IMR-90 (cell line): ENCODE measurements at regions not wholly inside any gene's neighbourhood (a gene's known extent, or its start where the extent isn't known, plus 50 kb on each side); places are given as distances from the start of the nearest gene placed in this dataset.

Experiments
- ATAC-seq: fragments of 200-7000 bp; cut with Tn5 transposase; 2 replicates; pipeline ENCODE4 v1.9.1; 2020; ENCODE audit warnings: low read depth, mild to moderate bottlenecking, moderate library complexity
- BruUV-seq: library from RNA; stranded (reverse); fragments of 400-500 nt; replicated peaks from 2 replicates; lab custom pipeline; 2021; lab: Mats Ljungman, UMichigan
- CTCF ChIA-PET: fragments of 300-600 bp; formaldehyde crosslinking; extraction: SDS; loops from one replicate; lab custom pipeline; 2021; ENCODE audit warnings: antibody characterized with exemption; lab: Yijun Ruan, JAX
- POLR2A ChIA-PET: fragments of 300-600 bp; sonication (Branson Sonifier 250); formaldehyde crosslinking; loops from one replicate; lab custom pipeline; 2022; ENCODE audit warnings: antibody characterized with exemption; ENCODE audit not compliant: unreplicated experiment; lab: Charles Lee
- DNase-seq: peaks from one replicate; pipeline ENCODE4 v3.0.0; 2013
- H2AFZ ChIP-seq: replicated peaks from 2 replicates; pipeline ENCODE3; 2013; ENCODE audit warnings: low read length, mild to moderate bottlenecking; ENCODE audit not compliant: poor library complexity
- H2AK5ac ChIP-seq: 2 replicates; pipeline ENCODE4 v1.6.1; 2013; ENCODE audit warnings: low read depth, low read length, inconsistent platforms
- H2AK9ac ChIP-seq: replicated peaks from 2 replicates; pipeline ENCODE3; 2013; ENCODE audit warnings: mild to moderate bottlenecking, low read depth, low read length, moderate library complexity; ENCODE audit not compliant: poor library complexity
- H2BK120ac ChIP-seq: 2 replicates; pipeline ENCODE4 v1.6.1; 2013; ENCODE audit warnings: low read depth, low read length, inconsistent platforms
- H2BK15ac ChIP-seq: 3 replicates; pipeline ENCODE4 v1.6.1; 2013; ENCODE audit warnings: low read depth, low read length, inconsistent platforms
- H2BK20ac ChIP-seq: 2 replicates; pipeline ENCODE4 v1.6.1; 2013; ENCODE audit warnings: low read depth, mild to moderate bottlenecking, inconsistent platforms, low read length, moderate library complexity
- H2BK5ac ChIP-seq: 2 replicates; pipeline ENCODE4 v1.6.1; 2013; ENCODE audit warnings: mild to moderate bottlenecking, low read depth, low read length, inconsistent platforms; ENCODE audit not compliant: poor library complexity, severe bottlenecking
- H3K14ac ChIP-seq: replicated peaks from 2 replicates; pipeline ENCODE4 v1.6.1; 2013; ENCODE audit warnings: low read depth, low read length, inconsistent platforms
- H3K18ac ChIP-seq: 2 replicates; pipeline ENCODE4 v1.6.1; 2013; ENCODE audit warnings: low read depth, low read length, control low read depth
- H3K23ac ChIP-seq: 2 replicates; pipeline ENCODE4 v1.6.1; 2013; ENCODE audit warnings: low read depth, low read length, inconsistent platforms
- H3K27ac ChIP-seq: 2 replicates; pipeline ENCODE4 v1.5.1; 2013; ENCODE audit warnings: mild to moderate bottlenecking, control low read depth, low read length; ENCODE audit not compliant: insufficient read depth
- H3K27me3 ChIP-seq: 2 replicates; pipeline ENCODE4 v1.6.1; 2013; ENCODE audit warnings: low read length; ENCODE audit not compliant: control insufficient read depth, insufficient read depth
- H3K36me3 ChIP-seq: 2 replicates; pipeline ENCODE4 v1.6.1; 2013; ENCODE audit warnings: low read length, mixed read lengths; ENCODE audit not compliant: control insufficient read depth, insufficient read depth
- H3K4ac ChIP-seq: 2 replicates; pipeline ENCODE4 v1.6.1; 2013; ENCODE audit warnings: low read depth, low read length, inconsistent platforms
- H3K4me1 ChIP-seq: 2 replicates; pipeline ENCODE4 v1.6.1; 2013; ENCODE audit warnings: low read length, mixed read lengths; ENCODE audit not compliant: control insufficient read depth, insufficient read depth
- H3K4me2 ChIP-seq: 2 replicates; pipeline ENCODE4 v1.6.1; 2013; ENCODE audit warnings: low read depth, mild to moderate bottlenecking, control low read depth, low read length, moderate library complexity
- H3K4me3 ChIP-seq: 2 replicates; pipeline ENCODE4 v1.5.1; 2013; ENCODE audit warnings: low read depth, mild to moderate bottlenecking, control low read depth, low read length, moderate library complexity; ENCODE audit not compliant: insufficient read depth
- H3K56ac ChIP-seq: 2 replicates; pipeline ENCODE4 v1.6.1; 2013; ENCODE audit warnings: low read length, inconsistent platforms; ENCODE audit not compliant: insufficient read depth; ENCODE audit errors: extremely low read depth
- H3K79me1 ChIP-seq, 2 experiments: 2 replicates each; pipeline ENCODE4 v1.6.1; 2013; ENCODE audit warnings: low read length in 2 of 2, inconsistent platforms in 1 of 2, low read depth in 1 of 2
- H3K9ac ChIP-seq: 2 replicates; pipeline ENCODE4 v1.6.1; 2013; ENCODE audit warnings: low read depth, low read length, control low read depth
- H3K9me1 ChIP-seq: 2 replicates; pipeline ENCODE4 v1.6.1; 2013; ENCODE audit warnings: low read length, inconsistent platforms; ENCODE audit not compliant: insufficient read depth
- H3K9me3 ChIP-seq: 2 replicates; pipeline ENCODE4 v1.6.1; 2013; ENCODE audit warnings: low read length; ENCODE audit not compliant: control insufficient read depth, insufficient read depth
- H4K20me1 ChIP-seq: 2 replicates; pipeline ENCODE4 v1.6.1; 2013; ENCODE audit warnings: low read length, inconsistent platforms; ENCODE audit not compliant: insufficient read depth
- H4K5ac ChIP-seq: 2 replicates; pipeline ENCODE4 v1.6.1; 2013; ENCODE audit warnings: mild to moderate bottlenecking, low read depth, low read length, control low read depth
- H4K8ac ChIP-seq, 2 experiments: 2 replicates each; pipeline ENCODE4 v1.6.1; 2013; ENCODE audit warnings: low read depth in 2 of 2, low read length in 2 of 2, control low read depth in 1 of 2, inconsistent platforms in 1 of 2
- H4K91ac ChIP-seq: 2 replicates; pipeline ENCODE4 v1.6.1; 2013; ENCODE audit warnings: low read depth, low read length, inconsistent platforms; ENCODE audit not compliant: insufficient read depth
- BHLHE40 ChIP-seq: fragments of 150-350 bp; IDR thresholded peaks from 2 replicates; pipeline ENCODE4 v1.6.1; 2016; ENCODE audit warnings: mild to moderate bottlenecking, low read depth, low read length
- CHD1 ChIP-seq: IDR thresholded peaks from 2 replicates; pipeline ENCODE4 v1.6.1; 2012; ENCODE audit warnings: low read depth, low read length, improper control_type of control experiment
- CTCF ChIP-seq: conservative IDR thresholded peaks from 2 replicates; pipeline ENCODE4 v1.5.1; 2012; ENCODE audit warnings: mild to moderate bottlenecking, low read depth, low read length, improper control_type of control experiment
- ELK1 ChIP-seq: fragments of 150-350 bp; IDR thresholded peaks from 2 replicates; pipeline ENCODE4 v1.6.1; 2016; ENCODE audit warnings: low read depth, mild to moderate bottlenecking, low read length, moderate library complexity, borderline replicate concordance
- MAFK ChIP-seq: IDR thresholded peaks from 2 replicates; pipeline ENCODE4 v1.6.1; 2012; ENCODE audit warnings: low read depth, low read length, improper control_type of control experiment
- MXI1 ChIP-seq: IDR thresholded peaks from 2 replicates; pipeline ENCODE4 v1.6.1; 2012; ENCODE audit warnings: low read depth, mild to moderate bottlenecking, low read length, moderate library complexity, borderline replicate concordance
- POLR2A ChIP-seq: IDR thresholded peaks from 2 replicates; pipeline ENCODE4 v1.6.1; 2012; ENCODE audit warnings: mild to moderate bottlenecking, low read depth, low read length
- RAD21 ChIP-seq: IDR thresholded peaks from 2 replicates; pipeline ENCODE4 v1.6.1; 2012; ENCODE audit warnings: low read length, improper control_type of control experiment
- RCOR1 ChIP-seq: IDR thresholded peaks from 2 replicates; pipeline ENCODE4 v1.6.1; 2012; ENCODE audit warnings: mild to moderate bottlenecking, low read length, improper control_type of control experiment; ENCODE audit not compliant: insufficient replicate concordance
- USF2 ChIP-seq: fragments of 150-350 bp; IDR thresholded peaks from 2 replicates; pipeline ENCODE4 v1.6.1; 2017; ENCODE audit warnings: mild to moderate bottlenecking, antibody characterized with exemption, low read length, low read depth
- WGBS, 2 experiments: methylation state at CpG; one replicate each; pipeline versions ENCODE4 v1.1.5 to v1.1.7; 2013; ENCODE audit warnings: missing lambda C conversion rate in 2 of 2; ENCODE audit not compliant: insufficient read length in 1 of 2; ENCODE audit errors: extremely low coverage in 2 of 2; 5-methylcytosine and 5-hydroxymethylcytosine counted together
- dilution Hi-C: fragments of 300-500 bp; cut with HindIII; formaldehyde crosslinking; loops from one replicate; pipeline ENCODE4 v1.14.3; 2018; ENCODE audit warnings: low sequenced_read_pairs; ENCODE audit not compliant: unreplicated experiment
- in situ Hi-C: fragments of 300-500 bp; cut with MboI; formaldehyde crosslinking; loops from 3 replicates; pipeline ENCODE4 v1.14.3; 2019; ENCODE audit warnings: low sequenced_read_pairs, inconsistent platforms, mixed read lengths
- intact Hi-C: fragments of 100-400 bp; cut with micrococcal nuclease; formaldehyde crosslinking; loops from 2 replicates; pipeline ENCODE4 v1.10.0; 2022

GRCh38 chr3:124591699-124592098 lies 138.6 kb upstream of the UMPS start:
- Histone ChIP-seq H3K4me2 (no peak overlapping the region), H3K79me1 (no peaks in the 10 kb centered on the region), H2AK9ac (no peak overlapping the region), H3K18ac (no peak overlapping the region), H2BK120ac (no peak overlapping the region), H4K91ac (no peak overlapping the region), H2AK5ac (no peak overlapping the region), H4K5ac (no peak overlapping the region), H3K23ac (no peak overlapping the region), H3K4me1 (no peaks in the 10 kb centered on the region), H2BK15ac (no peak overlapping the region), H3K36me3 (no peaks in the 10 kb centered on the region), H3K4ac (no peak overlapping the region), H3K4me3 (no peak overlapping the region), H3K27me3 (peaks cover 37% of the 10 kb centered on the region), H2BK20ac (no peak overlapping the region), H3K9ac (no peak overlapping the region), H2BK5ac (no peak overlapping the region), H3K9me1 (no peaks in the 10 kb centered on the region), H4K8ac (no peak overlapping the region), H2AFZ (no peak overlapping the region), H4K20me1 (no peaks in the 10 kb centered on the region), H3K9me3 (no peaks in the 10 kb centered on the region), H3K27ac (no peak overlapping the region), H3K14ac (no peak overlapping the region), H3K56ac (no peak overlapping the region)
- ChIA-PET CTCF (no interaction called here), POLR2A (no interaction called here)
- no peak for ATAC-seq
- no peak for DNase-seq
- TF ChIP-seq USF2 (no peak), MAFK (no peak), MXI1 (no peak), RAD21 (no peak), BHLHE40 (no peak), CHD1 (no peak), RCOR1 (no peak), CTCF (no peak), POLR2A (no peak), ELK1 (no peak)
- dilution Hi-C loops: no loop called here
- BruUV-seq: no TSS peak
- intact Hi-C loops: no loop called here
- no CpG with 5 or more reads among the region's 2 CpGs for WGBS, 2 experiments
- in situ Hi-C loops: no loop called here
